Psoas muscle (tissue), 7 donors: ENCODE measurements at regions not wholly inside any gene's neighbourhood (a gene's known extent, or its start where the extent isn't known, plus 50 kb on each side); places are given as distances from the start of the nearest gene placed in this dataset.

Source experiments
- ATAC-seq, 4 donors: fragments of 200-7000 bp; cut with Tn5 transposase; one replicate each; pipeline ENCODE4 v1.9.1; 2020; ENCODE audit warnings: moderate library complexity in 3 of 4, mild to moderate bottlenecking in 2 of 4
- DNase-seq, 2 donors: peaks; one replicate each; pipeline ENCODE4 v3.0.0-alpha.2; 2020
- H3K27ac ChIP-seq: fragments of 200-600 bp; one replicate; pipeline ENCODE4 v1.8.0; 2022
- H3K27me3 ChIP-seq, 3 donors: fragments of 200-600 bp in 1 of 3; one replicate each; pipeline versions ENCODE4 v1.6.1 to v1.8.0; 2013 to 2022; ENCODE audit warnings: low read length in 2 of 3, mild to moderate bottlenecking in 2 of 3, moderate library complexity in 1 of 3; ENCODE audit not compliant: insufficient read depth in 3 of 3
- H3K36me3 ChIP-seq, 2 donors: fragments of 200-600 bp in 1 of 2; one replicate each; pipeline versions ENCODE4 v1.6.1 to v1.8.0; 2013 to 2022; ENCODE audit warnings: low read depth in 1 of 2, mild to moderate bottlenecking in 1 of 2, moderate library complexity in 1 of 2; ENCODE audit not compliant: insufficient read depth in 1 of 2
- H3K4me1 ChIP-seq: fragments of 200-600 bp; one replicate; pipeline ENCODE4 v1.8.0; 2022
- H3K4me3 ChIP-seq: fragments of 200-600 bp; one replicate; pipeline ENCODE4 v1.8.0; 2022; ENCODE audit warnings: mild to moderate bottlenecking
- H3K9me3 ChIP-seq: fragments of 200-600 bp; one replicate; pipeline ENCODE4 v1.8.0; 2022
- CTCF ChIP-seq: fragments of 200-600 bp; IDR thresholded peaks from one replicate; pipeline ENCODE4 v1.8.0; 2022; ENCODE audit warnings: antibody characterized with exemption
- whole genome bisulfite sequencing, 3 donors: extraction: QIAGEN DNeasy Blood & Tissue Kit; methylation state at CpG; one replicate each; pipeline versions ENCODE4 v1.1.6 to v1.1.7; 2013; 5-methylcytosine and 5-hydroxymethylcytosine counted together
- intact Hi-C, 2 donors: fragments of 100-400 bp; cut with DNase I; formaldehyde crosslinking; loops; one replicate each; pipeline versions ENCODE4 v1.11.0 to v1.14.2; 2022
- donor health status: healthy with polysubstance abuse.
- donor health status: DM: no; HTN: no; CAD: no; lungs with moderate emphysema.
- donor health status: Bipolar disorder and iron deficiency.
- donor health status: healthy.
- donor health status: DM: yes; HTN: yes; CAD: no.
- donor health status: DM: no; HTN: no; CAD: no.
- donor health status: DM: yes; HTN: yes; CAD: no.

- ATAC-seq (no peak), DNase-seq (no peak)
- no peak overlapping the region for H3K27ac ChIP-seq
- intact Hi-C loops = no loop called here
- WGBS, 3 donors = 65 to 70% (median 67%) methylated on average over 4 of the region's 4 CpGs
- no peak overlapping the region for H3K4me3 ChIP-seq
- no peaks in the 10 kb centered on the region for H3K27me3 ChIP-seq
- H3K4me1 ChIP-seq = no peaks in the 10 kb centered on the region
- TF ChIP-seq CTCF = no peak
- H3K9me3 ChIP-seq = no peaks in the 10 kb centered on the region
- H3K36me3 ChIP-seq = no peaks in the 10 kb centered on the region
These were observed 101.1 kb upstream of the CCDC85A start for GRCh38 chr2:56082665-56083064.

GRCh38 chr2:56084111-56084901 lies 99.5 kb upstream of the CCDC85A start:
- 67 to 71% (median 69%) methylated on average over 5 of the region's 5 CpGs for WGBS, 3 donors
- H3K9me3 ChIP-seq = no peaks in the 10 kb centered on the region
- intact Hi-C loops = no loop called here
- no peak for TF ChIP-seq CTCF
- no peak for DNase-seq
- ATAC-seq = no peak
- no peaks in the 10 kb centered on the region for H3K27me3 ChIP-seq
- H3K27ac ChIP-seq = no peak overlapping the region
- no peaks in the 10 kb centered on the region for H3K36me3 ChIP-seq
- no peaks in the 10 kb centered on the region for H3K4me1 ChIP-seq
- no peak overlapping the region for H3K4me3 ChIP-seq

GRCh38 chr2:56086336-56086735 lies 97.5 kb upstream of the CCDC85A start:
- Histone ChIP-seq H3K9me3 (no peaks in the 10 kb centered on the region), H3K27ac (no peak overlapping the region), H3K36me3 (no peaks in the 10 kb centered on the region), H3K4me3 (no peak overlapping the region), H3K27me3 (peaks cover 0 to 2% (median 0%) of the 10 kb centered on the region in 3 donors), H3K4me1 (no peaks in the 10 kb centered on the region)
- WGBS, 3 donors = 78 to 84% (median 79%) methylated on average over 7 of the region's 7 CpGs
- intact Hi-C loops = no loop called here
- ATAC-seq (no peak), DNase-seq (no peak)
- TF ChIP-seq CTCF = no peak

- no peaks in the 10 kb centered on the region for H3K4me1 ChIP-seq
- H3K36me3 ChIP-seq = no peaks in the 10 kb centered on the region
- no peak overlapping the region for H3K4me3 ChIP-seq
- no peak overlapping the region for H3K27ac ChIP-seq
- no peaks in the 10 kb centered on the region for H3K9me3 ChIP-seq
- no peak for ATAC-seq
- WGBS, 3 donors = 67 to 76% (median 70%) methylated on average over 4 of the region's 4 CpGs
- TF ChIP-seq CTCF = no peak
- peaks cover 0 to 2% (median 0%) of the 10 kb centered on the region in 3 donors for H3K27me3 ChIP-seq
- intact Hi-C loops = no loop called here
- no peak for DNase-seq
These were observed 95.4 kb upstream of the CCDC85A start for GRCh38 chr2:56088411-56088810.

GRCh38 chr2:56089931-56090330 lies 93.9 kb upstream of the CCDC85A start:
- Histone ChIP-seq H3K27ac (no peak overlapping the region), H3K27me3 (peaks cover 0 to 2% (median 0%) of the 10 kb centered on the region in 3 donors), H3K4me1 (no peaks in the 10 kb centered on the region), H3K36me3 (no peaks in the 10 kb centered on the region), H3K4me3 (no peak overlapping the region), H3K9me3 (no peaks in the 10 kb centered on the region)
- WGBS, 3 donors = 81 to 93% (median 89%) methylated on average over 3 of the region's 3 CpGs
- no peak for ATAC-seq
- DNase-seq = no peak
- TF ChIP-seq CTCF = no peak
- intact Hi-C loops = no loop called here
